KBM-7 (cell line): ENCODE measurements at regions not wholly inside any gene's neighbourhood (a gene's known extent, or its start where the extent isn't known, plus 50 kb on each side); places are given as distances from the start of the nearest gene placed in this dataset.

Experiments used
- DNase-seq: peaks from one replicate; pipeline ENCODE4 v3.0.0-alpha.2; 2015
- in situ Hi-C: fragments of 300-500 bp; cut with MboI; formaldehyde crosslinking; loops from 2 replicates; pipeline ENCODE4 v1.14.3; 2020; ENCODE audit warnings: low sequenced_read_pairs, low pct_unique_long_range_greater_than_20kb, mixed read lengths

GRCh38 chr4:153120235-153120634 lies 84.0 kb upstream of the TRIM2 start:
- DNase-seq: no peak
- in situ Hi-C loops: no loop called here

GRCh38 chr4:153122855-153123254 lies 81.4 kb upstream of the TRIM2 start:
- DNase-seq: no peak
- in situ Hi-C loops: no loop called here

- no peak for DNase-seq
- in situ Hi-C loops: no loop called here
These were observed 78.1 kb upstream of the TRIM2 start for GRCh38 chr4:153126137-153126536.

GRCh38 chr4:153127760-153128494 lies 76.3 kb upstream of the TRIM2 start:
- DNase-seq: peak; percentile 85
- in situ Hi-C loops: no loop called here

GRCh38 chr4:153131596-153131995 lies 72.6 kb upstream of the TRIM2 start:
- DNase-seq: no peak

GRCh38 chr4:153137159-153137558 lies 67.1 kb upstream of the TRIM2 start:
- DNase-seq: no peak
- in situ Hi-C loops: no loop called here

More at GRCh38 chr4:153131596-153131995, 72.6 kb upstream of the TRIM2 start:
- in situ Hi-C loops: no loop called here

GRCh38 chr4:153137677-153138630 lies 66.3 kb upstream of the TRIM2 start:
- in situ Hi-C loops: no loop called here
- DNase-seq: no peak

GRCh38 chr4:153138736-153139135 lies 65.5 kb upstream of the TRIM2 start:
- in situ Hi-C loops: no loop called here
- DNase-seq: peak; percentile 71

- DNase-seq: no peak
- in situ Hi-C loops: no loop called here
These were observed 63.9 kb upstream of the TRIM2 start for GRCh38 chr4:153140294-153140693.

GRCh38 chr4:153141238-153141637 lies 63.0 kb upstream of the TRIM2 start:
- no peak for DNase-seq
- in situ Hi-C loops: no loop called here

GRCh38 chr4:153142700-153143438 lies 61.4 kb upstream of the TRIM2 start:
- in situ Hi-C loops: no loop called here
- peak; percentile 82 for DNase-seq

- in situ Hi-C loops: no loop called here
- no peak for DNase-seq
These were observed 60.5 kb upstream of the TRIM2 start for GRCh38 chr4:153143527-153144348.

GRCh38 chr4:153146031-153146430 lies 58.2 kb upstream of the TRIM2 start:
- DNase-seq: no peak
- in situ Hi-C loops: no loop called here

GRCh38 chr4:153146961-153147360 lies 57.3 kb upstream of the TRIM2 start:
- in situ Hi-C loops: no loop called here
- no peak for DNase-seq

GRCh38 chr4:153148791-153149190 lies 55.5 kb upstream of the TRIM2 start:
- in situ Hi-C loops: no loop called here
- no peak for DNase-seq

- in situ Hi-C loops: loop anchor here (25.0 kb wide), 2 partner anchors 161 to 436 kb away; no protein-coding TSS in a partner anchor
- DNase-seq: peak; percentile 47
These were observed 52.4 kb upstream of the TRIM2 start for GRCh38 chr4:153151535-153152455.

GRCh38 chr4:153152501-153153338 lies 51.5 kb upstream of the TRIM2 start:
- in situ Hi-C loops: loop anchor here (25.0 kb wide), 2 partner anchors 160 to 435 kb away; no protein-coding TSS in a partner anchor

More at GRCh38 chr4:153152501-153153338, 51.5 kb upstream of the TRIM2 start:
- DNase-seq: peak; percentile 78
